Activated B cell treated with CpG ODN at 0.5 μM for 24 hours (primary cell): ENCODE measurements at regions not wholly inside any gene's neighbourhood (a gene's known extent, or its start where the extent isn't known, plus 50 kb on each side); places are given as distances from the start of the nearest gene placed in this dataset.

Experiments
- ATAC-seq: fragments of 200-7000 bp; cut with Tn5 transposase; one replicate; pipeline ENCODE4 v1.10.0; 2021; ENCODE audit warnings: low read depth, mild to moderate bottlenecking, moderate library complexity
- CTCF ChIA-PET: fragments of 350-600 bp; sonication (Branson Sonifier 250); formaldehyde crosslinking; loops from one replicate; lab custom pipeline; 2021; ENCODE audit warnings: antibody characterized with exemption; lab: Charles Lee
- POLR2A ChIA-PET: fragments of 350-600 bp; sonication (Branson Sonifier 250); formaldehyde crosslinking; loops from one replicate; lab custom pipeline; 2021; ENCODE audit warnings: antibody characterized with exemption; lab: Charles Lee
- DNase-seq: peaks from one replicate; pipeline ENCODE4 v3.0.0; 2022
- H3K27ac Mint-ChIP-seq: one replicate; pipeline ENCODE4 v1.8.0; 2020; ENCODE audit warnings: mixed read lengths
- H3K27me3 Mint-ChIP-seq: one replicate; pipeline ENCODE4 v1.8.0; 2021; ENCODE audit warnings: mixed read lengths
- H3K36me3 Mint-ChIP-seq: one replicate; pipeline ENCODE4 v1.8.0; 2021; ENCODE audit warnings: low read depth, mixed read lengths
- H3K4me1 Mint-ChIP-seq: one replicate; pipeline ENCODE4 v1.8.0; 2021; ENCODE audit warnings: mixed read lengths
- H3K4me3 Mint-ChIP-seq: one replicate; pipeline ENCODE4 v1.8.0; 2020; ENCODE audit warnings: mild to moderate bottlenecking, mixed read lengths
- H3K9me3 Mint-ChIP-seq: one replicate; pipeline ENCODE4 v1.8.0; 2020; ENCODE audit warnings: mixed read lengths
- intact Hi-C: fragments of 100-400 bp; cut with micrococcal nuclease; formaldehyde crosslinking; loops from one replicate; pipeline ENCODE4 v1.15.1; 2024
- TF ChIP-seq, protein P1 (sequence below): fragments of 200-600 bp; IDR thresholded peaks from one replicate; pipeline ENCODE4 v1.8.0; 2022; ENCODE audit warnings: antibody characterized with exemption, mild to moderate bottlenecking

DNA sequence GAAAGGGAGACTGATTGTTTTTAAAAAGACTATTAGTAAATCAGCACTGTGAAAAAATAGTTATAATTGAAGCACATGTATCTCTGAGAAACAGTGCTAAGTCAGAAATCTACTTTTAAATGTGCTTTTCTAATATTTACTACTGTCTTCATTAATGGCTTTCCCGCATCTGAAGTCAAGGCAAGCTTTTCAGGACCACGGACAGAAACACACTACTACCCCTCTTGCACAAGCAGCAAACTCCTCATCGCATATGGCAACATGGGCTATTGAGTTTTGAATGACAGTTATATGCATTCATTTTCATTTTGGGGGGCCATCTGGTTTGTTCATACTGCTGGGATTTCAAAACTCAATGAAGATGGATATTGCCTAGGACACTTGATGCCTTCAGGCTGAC is 433.4 kb upstream of the CAMK1G start:
- intact Hi-C loops, result no loop called here
- Mint-ChIP-seq H3K27ac (no peak overlapping the region), H3K36me3 (no peaks in the 10 kb centered on the region), H3K4me3 (no peak overlapping the region), H3K27me3 (no peaks in the 10 kb centered on the region), H3K4me1 (no peaks in the 10 kb centered on the region), H3K9me3 (no peaks in the 10 kb centered on the region)
- POLR2A ChIA-PET, result no interaction called here
- DNase-seq, result no peak
- TF ChIP-seq, protein P1, sequence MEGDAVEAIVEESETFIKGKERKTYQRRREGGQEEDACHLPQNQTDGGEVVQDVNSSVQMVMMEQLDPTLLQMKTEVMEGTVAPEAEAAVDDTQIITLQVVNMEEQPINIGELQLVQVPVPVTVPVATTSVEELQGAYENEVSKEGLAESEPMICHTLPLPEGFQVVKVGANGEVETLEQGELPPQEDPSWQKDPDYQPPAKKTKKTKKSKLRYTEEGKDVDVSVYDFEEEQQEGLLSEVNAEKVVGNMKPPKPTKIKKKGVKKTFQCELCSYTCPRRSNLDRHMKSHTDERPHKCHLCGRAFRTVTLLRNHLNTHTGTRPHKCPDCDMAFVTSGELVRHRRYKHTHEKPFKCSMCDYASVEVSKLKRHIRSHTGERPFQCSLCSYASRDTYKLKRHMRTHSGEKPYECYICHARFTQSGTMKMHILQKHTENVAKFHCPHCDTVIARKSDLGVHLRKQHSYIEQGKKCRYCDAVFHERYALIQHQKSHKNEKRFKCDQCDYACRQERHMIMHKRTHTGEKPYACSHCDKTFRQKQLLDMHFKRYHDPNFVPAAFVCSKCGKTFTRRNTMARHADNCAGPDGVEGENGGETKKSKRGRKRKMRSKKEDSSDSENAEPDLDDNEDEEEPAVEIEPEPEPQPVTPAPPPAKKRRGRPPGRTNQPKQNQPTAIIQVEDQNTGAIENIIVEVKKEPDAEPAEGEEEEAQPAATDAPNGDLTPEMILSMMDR, result no peak
- ATAC-seq, result no peak
- CTCF ChIA-PET, result no interaction called here

DNA sequence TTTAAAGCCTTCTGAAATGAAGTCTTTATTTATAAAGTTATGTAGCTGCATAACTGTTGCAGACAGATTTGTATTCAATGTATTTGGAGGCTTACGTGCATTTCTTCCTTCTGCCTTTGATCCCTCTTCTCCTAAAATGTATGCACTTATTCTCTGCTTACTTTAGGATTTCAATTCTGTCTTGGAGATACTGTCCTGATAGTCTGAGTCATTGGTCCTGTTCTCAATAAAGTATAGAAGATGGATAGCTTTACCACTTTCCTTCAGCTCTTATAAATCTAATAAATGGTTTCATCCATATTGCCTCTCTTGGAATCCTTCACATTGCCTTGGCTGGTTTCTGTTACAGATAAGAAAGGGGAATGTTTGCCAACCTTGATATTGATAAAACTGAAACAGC is 430.1 kb upstream of the CAMK1G start:
- no peaks in the 10 kb centered on the region for H3K36me3 Mint-ChIP-seq
- DNase-seq (no peak), ATAC-seq (no peak)
- no peaks in the 10 kb centered on the region for H3K4me1 Mint-ChIP-seq
- no peak overlapping the region for H3K4me3 Mint-ChIP-seq
- H3K27me3 Mint-ChIP-seq, result peaks cover 2% of the 10 kb centered on the region
- ChIA-PET POLR2A (no interaction called here), CTCF (no interaction called here)
- intact Hi-C loops, result no loop called here
- H3K9me3 Mint-ChIP-seq, result no peaks in the 10 kb centered on the region
- no peak overlapping the region for H3K27ac Mint-ChIP-seq
- TF ChIP-seq, protein P1, result no peak

GRCh38 chr1:209154912-209155311 is 428.6 kb upstream of the CAMK1G start:
- ChIA-PET CTCF (no interaction called here), POLR2A (no interaction called here)
- intact Hi-C loops, result no loop called here

DNA sequence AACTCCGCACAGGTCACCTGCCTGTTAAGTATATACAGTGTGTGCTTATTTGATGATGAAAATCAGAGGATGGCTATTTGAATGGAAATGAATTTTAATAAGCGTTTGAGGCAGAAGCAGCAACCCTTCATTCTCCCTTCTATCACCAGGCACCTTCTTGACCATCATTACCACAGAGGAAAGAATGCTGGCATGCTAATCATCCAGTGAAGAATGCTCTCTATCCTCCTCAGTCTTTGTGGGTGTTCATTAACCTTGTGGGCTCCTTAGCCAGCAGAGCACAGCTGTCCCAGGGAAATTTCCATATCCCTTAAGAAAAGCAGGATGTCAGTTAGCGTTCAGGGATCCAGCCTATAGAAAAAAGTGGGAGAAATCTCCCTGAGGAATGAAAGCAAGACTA is 428.0 kb upstream of the CAMK1G start:
- no peak for DNase-seq
- CTCF ChIA-PET, result no interaction called here
- H3K36me3 Mint-ChIP-seq, result no peaks in the 10 kb centered on the region
- ATAC-seq, result no peak
- no peak overlapping the region for H3K27ac Mint-ChIP-seq
- intact Hi-C loops, result no loop called here
- POLR2A ChIA-PET, result no interaction called here
- TF ChIP-seq, protein P1, result no peak
- no peak overlapping the region for H3K4me3 Mint-ChIP-seq
- H3K9me3 Mint-ChIP-seq, result no peaks in the 10 kb centered on the region
- H3K27me3 Mint-ChIP-seq, result peaks cover 2% of the 10 kb centered on the region
- no peaks in the 10 kb centered on the region for H3K4me1 Mint-ChIP-seq

More at GRCh38 chr1:209154912-209155311, 428.6 kb upstream of the CAMK1G start:
- H3K4me3 Mint-ChIP-seq, result no peak overlapping the region
- H3K27me3 Mint-ChIP-seq, result peaks cover 2% of the 10 kb centered on the region
- H3K36me3 Mint-ChIP-seq, result no peaks in the 10 kb centered on the region
- H3K27ac Mint-ChIP-seq, result no peak overlapping the region
- ATAC-seq (no peak), DNase-seq (no peak)
- TF ChIP-seq, protein P1, result no peak
- H3K4me1 Mint-ChIP-seq, result no peaks in the 10 kb centered on the region
- no peaks in the 10 kb centered on the region for H3K9me3 Mint-ChIP-seq

DNA sequence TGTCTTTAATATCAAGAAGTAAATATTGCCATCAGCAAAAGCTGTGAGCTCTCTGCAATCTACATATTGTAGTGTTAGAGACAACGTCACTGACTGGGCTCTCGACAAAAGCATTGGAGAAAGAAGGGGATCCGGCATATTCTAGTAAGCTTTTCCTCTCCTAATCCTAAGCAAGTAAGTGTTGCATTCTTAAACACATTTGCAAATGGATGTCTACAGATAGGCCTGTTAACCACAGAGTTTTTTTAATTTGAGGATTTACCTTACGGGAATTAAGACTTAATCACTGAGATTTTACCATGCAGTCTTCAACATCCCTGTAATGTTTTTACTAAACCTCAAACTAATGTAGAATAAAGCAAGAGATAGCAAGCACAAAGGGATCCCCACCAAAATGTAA is 426.5 kb upstream of the CAMK1G start:
- Mint-ChIP-seq H3K27me3 (peaks cover 2% of the 10 kb centered on the region), H3K4me3 (no peak overlapping the region), H3K9me3 (no peaks in the 10 kb centered on the region), H3K4me1 (no peaks in the 10 kb centered on the region), H3K36me3 (no peaks in the 10 kb centered on the region), H3K27ac (no peak overlapping the region)
- intact Hi-C loops, result no loop called here
- CTCF ChIA-PET, result no interaction called here
- POLR2A ChIA-PET, result no interaction called here
- TF ChIP-seq, protein P1, result no peak
- no peak for DNase-seq
- ATAC-seq, result no peak
